H1 (cell line): ENCODE measurements at regions not wholly inside any gene's neighbourhood (a gene's known extent, or its start where the extent isn't known, plus 50 kb on each side); places are given as distances from the start of the nearest gene placed in this dataset.
A peak's percentile ranks its signal among the peaks of the same experiment; 100 is the strongest.

Source experiments
- CTCF ChIA-PET: fragments of 300-600 bp; sonication (Branson Sonifier 250); formaldehyde crosslinking; loops from one replicate; lab custom pipeline; 2021; ENCODE audit not compliant: partially characterized antibody; lab: Charles Lee
- POLR2A ChIA-PET: fragments of 300-600 bp; sonication (Branson Sonifier 250); formaldehyde crosslinking; loops from one replicate; lab custom pipeline; 2021; ENCODE audit warnings: inconsistent platforms; ENCODE audit not compliant: partially characterized antibody; lab: Charles Lee
- DNase-seq, 2 experiments: peaks; one replicate each; pipeline versions ENCODE4 v3.0.0 to v3.0.0-alpha.2; 2010 to 2022; ENCODE audit warnings: low spot score in 2 of 2, low read depth in 1 of 2, mixed read lengths in 1 of 2
- FAIRE-seq: peaks from 2 replicates; lab custom pipeline; 2011; peaks lifted over from hg19 to GRCh38; lab: Jason Lieb, UNC
- H2AFZ ChIP-seq: 2 replicates; pipeline ENCODE4 v1.8.1; 2012; ENCODE audit warnings: low read length, inconsistent platforms
- H2AK5ac ChIP-seq: 2 replicates; pipeline ENCODE4 v1.6.1; 2013; ENCODE audit warnings: low read depth, low read length
- H2BK120ac ChIP-seq: replicated peaks from 2 replicates; pipeline ENCODE3; 2013; ENCODE audit warnings: low read depth, low read length, inconsistent platforms
- H2BK12ac ChIP-seq: 2 replicates; pipeline ENCODE4 v1.6.1; 2013; ENCODE audit warnings: low read depth, low read length
- H2BK15ac ChIP-seq: 2 replicates; pipeline ENCODE4 v1.6.1; 2013; ENCODE audit warnings: low read length
- H2BK20ac ChIP-seq: 2 replicates; pipeline ENCODE4 v1.6.1; 2013; ENCODE audit warnings: low read length
- H2BK5ac ChIP-seq: 2 replicates; pipeline ENCODE4 v1.6.1; 2013; ENCODE audit warnings: low read depth, low read length
- H3K14ac ChIP-seq: 2 replicates; pipeline ENCODE4 v1.6.1; 2013; ENCODE audit warnings: inconsistent platforms; ENCODE audit not compliant: insufficient read length
- H3K18ac ChIP-seq: 2 replicates; pipeline ENCODE4 v1.6.1; 2013; ENCODE audit warnings: low read length; ENCODE audit errors: extremely low read depth
- H3K23ac ChIP-seq: 2 replicates; pipeline ENCODE4 v1.6.1; 2013; ENCODE audit warnings: inconsistent platforms; ENCODE audit not compliant: insufficient read length
- H3K23me2 ChIP-seq: 2 replicates; pipeline ENCODE4 v1.6.1; 2013; ENCODE audit warnings: low read depth, low read length
- H3K27ac ChIP-seq: 2 replicates; pipeline ENCODE4 v1.6.1; 2011; ENCODE audit warnings: low read depth, low read length, inconsistent platforms
- H3K27me3 ChIP-seq, 4 experiments: replicated peaks in 1 of 4; 1 replicate in 1 of 4; 2 replicates in 3 of 4; pipeline versions ENCODE4 v1.6.1 to v1.8.1; 2011 to 2013; ENCODE audit warnings: low read length in 3 of 4, mild to moderate bottlenecking in 3 of 4, inconsistent platforms in 2 of 4, mixed read lengths in 2 of 4, moderate library complexity in 1 of 4; ENCODE audit not compliant: control insufficient read depth in 3 of 4, insufficient read depth in 3 of 4; ENCODE audit errors: extremely low read depth in 1 of 4
- H3K36me3 ChIP-seq, 4 experiments: 2 replicates each; pipeline versions ENCODE4 v1.6.1 to v1.8.1; 2011 to 2013; ENCODE audit warnings: mild to moderate bottlenecking in 4 of 4, low read length in 3 of 4, moderate library complexity in 2 of 4, control low read depth in 1 of 4, inconsistent platforms in 1 of 4; ENCODE audit not compliant: insufficient read depth in 4 of 4, control insufficient read depth in 2 of 4
- H3K4ac ChIP-seq: replicated peaks from 2 replicates; pipeline ENCODE3; 2013; ENCODE audit warnings: low read length, low read depth, mixed read lengths, inconsistent platforms; ENCODE audit not compliant: insufficient read length
- H3K4me1 ChIP-seq, 4 experiments: replicated peaks in 1 of 4; 1 replicate in 1 of 4; 2 replicates in 3 of 4; pipeline versions ENCODE4 v1.6.1 to v1.8.1; 2011 to 2013; ENCODE audit warnings: low read length in 3 of 4, inconsistent platforms in 2 of 4, mixed read lengths in 1 of 4; ENCODE audit not compliant: insufficient read depth in 4 of 4, control insufficient read depth in 3 of 4
- H3K4me2 ChIP-seq, 2 experiments: 2 replicates each; pipeline versions ENCODE4 v1.6.1 to v1.8.1; 2011 to 2013; ENCODE audit warnings: low read depth in 2 of 2, low read length in 2 of 2, control low read depth in 1 of 2, inconsistent platforms in 1 of 2, mild to moderate bottlenecking in 1 of 2; ENCODE audit not compliant: insufficient read depth in 1 of 2
- H3K4me3 ChIP-seq, 4 experiments: fragments of 200-600, 300-600 bp in 1 of 4; sonication (generic), shearing (Covaris generic), sonication (Bioruptor Twin) in 1 of 4; 2 replicates each; pipeline versions ENCODE4 v1.5.1 to v1.8.1; 2011 to 2016; ENCODE audit warnings: low read length in 4 of 4, low read depth in 3 of 4, control low read depth in 2 of 4, inconsistent platforms in 2 of 4, mild to moderate bottlenecking in 2 of 4, mixed read lengths in 1 of 4, moderate library complexity in 1 of 4; ENCODE audit not compliant: insufficient read depth in 2 of 4; ENCODE audit errors: extremely low read depth in 1 of 4
- H3K56ac ChIP-seq: replicated peaks from 2 replicates; pipeline ENCODE3; 2013; ENCODE audit warnings: low read depth, mild to moderate bottlenecking, mixed read lengths, low read length, inconsistent platforms; ENCODE audit not compliant: insufficient read length
- H3K79me1 ChIP-seq: 2 replicates; pipeline ENCODE4 v1.6.1; 2013; ENCODE audit warnings: low read depth, low read length, control low read depth
- H3K79me2 ChIP-seq, 2 experiments: 2 replicates each; pipeline versions ENCODE4 v1.6.1 to v1.8.1; 2012 to 2013; ENCODE audit warnings: low read length in 2 of 2, mild to moderate bottlenecking in 2 of 2, inconsistent platforms in 1 of 2; ENCODE audit not compliant: insufficient read depth in 2 of 2, control insufficient read depth in 1 of 2
- H3K9ac ChIP-seq, 4 experiments: replicated peaks in 1 of 4; 1 replicate in 1 of 4; 2 replicates in 3 of 4; pipeline versions ENCODE4 v1.6.1 to v1.8.1; 2011 to 2013; ENCODE audit warnings: low read depth in 3 of 4, low read length in 3 of 4, control low read depth in 2 of 4, mild to moderate bottlenecking in 2 of 4, moderate library complexity in 2 of 4, inconsistent platforms in 1 of 4; ENCODE audit errors: extremely low read depth in 1 of 4
- H3K9me3 ChIP-seq, 2 experiments: 2 replicates each; pipeline versions ENCODE4 v1.6.1 to v1.8.1; 2012 to 2013; ENCODE audit warnings: mild to moderate bottlenecking in 2 of 2, moderate library complexity in 2 of 2, control low read depth in 1 of 2, inconsistent platforms in 1 of 2, low read depth in 1 of 2, low read length in 1 of 2, mixed read lengths in 1 of 2; ENCODE audit not compliant: insufficient read depth in 2 of 2
- H4K20me1 ChIP-seq, 2 experiments: replicated peaks in 1 of 2; 2 replicates each; pipeline versions ENCODE3 to v1.8.1; 2011 to 2013; ENCODE audit warnings: inconsistent platforms in 2 of 2, low read length in 2 of 2, mild to moderate bottlenecking in 1 of 2; ENCODE audit not compliant: insufficient read depth in 2 of 2, control insufficient read depth in 1 of 2
- H4K5ac ChIP-seq: 2 replicates; pipeline ENCODE4 v1.6.1; 2013; ENCODE audit warnings: low read length, low read depth, mixed read lengths, inconsistent platforms; ENCODE audit not compliant: insufficient read length
- H4K8ac ChIP-seq: 2 replicates; pipeline ENCODE4 v1.8.0; 2013; ENCODE audit warnings: mild to moderate bottlenecking, moderate library complexity, low read length, inconsistent platforms; ENCODE audit not compliant: insufficient read depth; ENCODE audit errors: extremely low read depth
- H4K91ac ChIP-seq: replicated peaks from 2 replicates; pipeline ENCODE3; 2013; ENCODE audit warnings: low read length, mixed read lengths, inconsistent platforms; ENCODE audit not compliant: insufficient read length
- CTCF ChIP-seq, 3 experiments: IDR thresholded peaks; 1 replicate in 2 of 3; 2 replicates in 1 of 3; pipeline versions ENCODE4 v1.5.1 to v1.6.1; 2011; ENCODE audit warnings: low read length in 3 of 3, mild to moderate bottlenecking in 3 of 3, inconsistent platforms in 2 of 3, low read depth in 1 of 3, moderate library complexity in 1 of 3; ENCODE audit not compliant: insufficient read depth in 1 of 3; ENCODE audit errors: control extremely low read depth in 1 of 3
- RAD21 ChIP-seq, 2 experiments: IDR thresholded peaks in 1 of 2; conservative IDR thresholded peaks in 1 of 2; 2 replicates each; pipeline ENCODE4 v1.6.1; 2011; ENCODE audit warnings: low read depth in 2 of 2, low read length in 2 of 2, improper control_type of control experiment in 1 of 2, inconsistent platforms in 1 of 2, mild to moderate bottlenecking in 1 of 2, moderate library complexity in 1 of 2
- SIRT6 ChIP-seq: IDR thresholded peaks from one replicate; pipeline ENCODE4 v1.7.1; 2012; ENCODE audit warnings: low read length, inconsistent platforms
- SRF ChIP-seq: IDR thresholded peaks from 2 replicates; pipeline ENCODE4 v1.6.1; 2011; ENCODE audit warnings: mild to moderate bottlenecking, low read depth, low read length, moderate library complexity
- WGBS, 2 experiments: shearing (Covaris generic) in 1 of 2; methylation state at CpG; one replicate each; pipeline versions ENCODE4 v1.1.6 to v1.1.7; 2013 to 2015; ENCODE audit warnings: low lambda C conversion rate in 2 of 2, mixed read lengths in 2 of 2, inconsistent platforms in 1 of 2, low coverage in 1 of 2, missing lambda C conversion rate in 1 of 2; ENCODE audit not compliant: insufficient replicate concordance in 2 of 2, insufficient coverage in 1 of 2, insufficient read length in 1 of 2; ENCODE audit errors: extremely low coverage in 1 of 2, missing lambda C conversion rate in 1 of 2; 5-methylcytosine and 5-hydroxymethylcytosine counted together

- H2BK12ac ChIP-seq = peak overlapping the region; percentile 91; the same call in 1 of the 2 replicates
- peak overlapping the region; percentile 77; the same call in 1 of the 2 replicates for H2BK20ac ChIP-seq
- H2AK5ac ChIP-seq = peak overlapping the region; percentile 99; the same call in 1 of the 2 replicates
- no peak overlapping the region for H3K14ac ChIP-seq
- H3K79me2 ChIP-seq = peaks cover 0 to 3% of the 10 kb centered on the region in 2 experiments; a peak in 1 of 4 replicates
- peaks cover 0 to 9% (median 4%) of the 10 kb centered on the region in 4 experiments; a peak in 4 of 7 replicates for H3K4me1 ChIP-seq
- POLR2A ChIA-PET = interaction anchor here (0.5 kb wide), 1 partner anchor 965 kb away, joined by 3 read pairs; no protein-coding TSS in a partner anchor
- H3K23me2 ChIP-seq = no peaks in the 10 kb centered on the region; the same call in 1 of the 2 replicates
- H3K79me1 ChIP-seq = peaks cover 2% of the 10 kb centered on the region; the same call in 1 of the 2 replicates
- H3K23ac ChIP-seq = no peak overlapping the region
- no peak overlapping the region for H4K91ac ChIP-seq
- H2BK120ac ChIP-seq = no peak overlapping the region
- H4K20me1 ChIP-seq = no peaks in the 10 kb centered on the region
- H3K9ac ChIP-seq = no peak overlapping the region
- no peak overlapping the region for H3K4ac ChIP-seq
- H3K4me2 ChIP-seq = no peak overlapping the region
- H4K8ac ChIP-seq = no peak overlapping the region
- H3K36me3 ChIP-seq = no peaks in the 10 kb centered on the region
- H3K27ac ChIP-seq = no peak overlapping the region
- no peak overlapping the region for H4K5ac ChIP-seq
- no peak overlapping the region for H3K56ac ChIP-seq
- CTCF ChIA-PET = interaction anchor here (0.6 to 2.7 kb wide), 23 partner anchors 9 to 1230 kb away, joined by 3 to 11 read pairs (median 4); no protein-coding TSS in a partner anchor
- H2AFZ ChIP-seq = no peak overlapping the region
- H3K27me3 ChIP-seq = no peaks in the 10 kb centered on the region
- peak overlapping the region; percentile 60; the same call in 1 of the 2 replicates for H2BK5ac ChIP-seq
- no peak overlapping the region for H3K4me3 ChIP-seq
- TF ChIP-seq RAD21 (IDR thresholded peaks at IDR 0.05 in 1 of 2, conservative IDR thresholded peaks at IDR 0.05 in 1 of 2; ENCODE audit: low read depth in 2 of 2, low read length in 2 of 2) (peak; percentile 37 to 56; a peak in 3 of 4 replicates), CTCF (IDR thresholded peaks at IDR 0.05; ENCODE audit: control extremely low read depth in 1 of 3, insufficient read depth in 1 of 3, low read depth in 1 of 3, low read length in 3 of 3) (peak; percentile 40 to 49 (median 48)), SIRT6 (no peak), SRF (no peak)
- no peaks in the 10 kb centered on the region for H3K9me3 ChIP-seq
- peak overlapping the region; percentile 41; the same call in 1 of the 2 replicates for H3K18ac ChIP-seq
- peak overlapping the region; percentile 74; the same call in 1 of the 2 replicates for H2BK15ac ChIP-seq
- DNase-seq (no peak), FAIRE-seq (no peak)
- WGBS, 2 experiments = 65% methylated on average over 10 of the region's 10 CpGs; no CpG with 5 or more reads in 1 of the 2 experiments
These were observed 199.2 kb downstream of the CD83 start for GRCh38 chr6:14316651-14317386.
